ENCODE measurements at regions not wholly inside any gene's neighbourhood (a gene's known extent, or its start where the extent isn't known, plus 50 kb on each side); places are given as distances from the start of the nearest gene placed in this dataset.

GRCh38 chr9:13556656-13557055 lies 277.2 kb upstream of the MPDZ start:
- Histone ChIP-seq H2BK20ac (ENCODE audit: low read depth, low read length, poor library complexity, severe bottlenecking) (no peak overlapping the region), H3K23me2 (ENCODE audit: insufficient read length, low read depth, low read length, poor library complexity, severe bottlenecking) (no peaks in the 10 kb centered on the region), H3T11ph (ENCODE audit: low read length) (no peak overlapping the region), H3K14ac (ENCODE audit: insufficient read depth, low read length) (no peak overlapping the region), H2BK12ac (ENCODE audit: insufficient read length, low read depth, low read length) (no peak overlapping the region), H2BK5ac (ENCODE audit: insufficient read length, low read length) (no peak overlapping the region), H2BK120ac (ENCODE audit: low read depth, low read length, poor library complexity, severe bottlenecking) (no peak overlapping the region), H3K9me3 (ENCODE audit: control insufficient read depth, low read depth, low read length) (no peaks in the 10 kb centered on the region), H3K4me1 (ENCODE audit: insufficient read depth, low read length) (peaks cover 3% of the 10 kb centered on the region; the same call in 1 of the 2 replicates), H3K4me2 (ENCODE audit: insufficient read depth, insufficient read length, low read length) (no peak overlapping the region), H3K79me1 (ENCODE audit: insufficient read depth, low read depth, low read length, poor library complexity, severe bottlenecking) (no peaks in the 10 kb centered on the region), H4K91ac (ENCODE audit: insufficient read length, low read depth, low read length) (no peak overlapping the region), H3K27me3 (ENCODE audit: insufficient read depth, low read length) (no peaks in the 10 kb centered on the region), H3K18ac (ENCODE audit: insufficient read length, low read depth, low read length) (no peak overlapping the region), H2AK5ac (ENCODE audit: insufficient read length, low read length) (no peak overlapping the region), H4K20me1 (ENCODE audit: control insufficient read depth, insufficient read depth, insufficient read length) (no peaks in the 10 kb centered on the region), H3K9ac (ENCODE audit: extremely low read depth, insufficient read length, low read length) (no peak overlapping the region), H4K5ac (ENCODE audit: insufficient read length, low read depth, low read length) (no peak overlapping the region), H4K8ac (replicated peaks; ENCODE audit: insufficient read length, low read depth, low read length) (no peak overlapping the region), H3K23ac (ENCODE audit: insufficient read length, low read depth, low read length) (no peak overlapping the region), H3K79me2 (ENCODE audit: insufficient read depth, low read length) (no peaks in the 10 kb centered on the region), H2AFZ (ENCODE audit: low read length) (no peak overlapping the region), H3K4ac (ENCODE audit: low read depth, low read length) (no peak overlapping the region), H2BK15ac (ENCODE audit: low read depth, low read length) (no peak overlapping the region), H3K56ac (ENCODE audit: insufficient read length, low read depth, low read length) (no peak overlapping the region), H3K27ac (ENCODE audit: insufficient read length, low read depth, low read length) (no peak overlapping the region)
- no CpG with 5 or more reads among the region's 2 CpGs for WGBS (ENCODE audit: extremely low coverage, insufficient read length, low lambda C conversion rate)
- TF ChIP-seq CTCF (conservative IDR thresholded peaks at IDR 0.05), result no peak
- Mint-ChIP-seq H3K36me3 (ENCODE audit: insufficient read depth in 1 of 3, low read depth in 3 of 3) (no peaks in the 10 kb centered on the region), H3K4me3 (no peak overlapping the region), H3K9me3 (no peaks in the 10 kb centered on the region), H3K4me1 (0 out of 4 replicates have a peak, but pooled peaks cover 0 to 4% of the 10 kb centered on the region in 2 experiments), H3K27me3 (ENCODE audit: low read depth) (no peaks in the 10 kb centered on the region), H3K27ac (no peak overlapping the region)
- no peak for DNase-seq
